Choroid plexus epithelial cell (primary cell): ENCODE measurements at regions not wholly inside any gene's neighbourhood (a gene's known extent, or its start where the extent isn't known, plus 50 kb on each side); places are given as distances from the start of the nearest gene placed in this dataset.
"Not testable (repeated sequence)": the region's sequence is repeated elsewhere in the genome, so short reads cannot be mapped to it uniquely, and the experiment has no call there.

Experiments used
- DNase-seq: peaks from one replicate; pipeline ENCODE4 v3.0.0-alpha.2; 2010; ENCODE audit warnings: low read depth
- H3K4me3 ChIP-seq: 2 replicates; pipeline ENCODE4 v1.5.1; 2011; ENCODE audit warnings: low read depth, mild to moderate bottlenecking, control low read depth, low read length, moderate library complexity
- TF ChIP-seq, protein P1 (sequence below): conservative IDR thresholded peaks from 2 replicates; pipeline ENCODE4 v1.5.1; 2011; ENCODE audit warnings: low read depth, mild to moderate bottlenecking, control low read depth, inconsistent platforms, low read length, moderate library complexity

GRCh38 chrX:87901060-87901459, 383.5 kb downstream of the KLHL4 start:
- TF ChIP-seq, protein P1, sequence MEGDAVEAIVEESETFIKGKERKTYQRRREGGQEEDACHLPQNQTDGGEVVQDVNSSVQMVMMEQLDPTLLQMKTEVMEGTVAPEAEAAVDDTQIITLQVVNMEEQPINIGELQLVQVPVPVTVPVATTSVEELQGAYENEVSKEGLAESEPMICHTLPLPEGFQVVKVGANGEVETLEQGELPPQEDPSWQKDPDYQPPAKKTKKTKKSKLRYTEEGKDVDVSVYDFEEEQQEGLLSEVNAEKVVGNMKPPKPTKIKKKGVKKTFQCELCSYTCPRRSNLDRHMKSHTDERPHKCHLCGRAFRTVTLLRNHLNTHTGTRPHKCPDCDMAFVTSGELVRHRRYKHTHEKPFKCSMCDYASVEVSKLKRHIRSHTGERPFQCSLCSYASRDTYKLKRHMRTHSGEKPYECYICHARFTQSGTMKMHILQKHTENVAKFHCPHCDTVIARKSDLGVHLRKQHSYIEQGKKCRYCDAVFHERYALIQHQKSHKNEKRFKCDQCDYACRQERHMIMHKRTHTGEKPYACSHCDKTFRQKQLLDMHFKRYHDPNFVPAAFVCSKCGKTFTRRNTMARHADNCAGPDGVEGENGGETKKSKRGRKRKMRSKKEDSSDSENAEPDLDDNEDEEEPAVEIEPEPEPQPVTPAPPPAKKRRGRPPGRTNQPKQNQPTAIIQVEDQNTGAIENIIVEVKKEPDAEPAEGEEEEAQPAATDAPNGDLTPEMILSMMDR = no peak
- H3K4me3 ChIP-seq = no peak overlapping the region
- no peak for DNase-seq

GRCh38 chrX:87914726-87915125, 397.1 kb downstream of the KLHL4 start:
- no peak for DNase-seq
- no peak overlapping the region for H3K4me3 ChIP-seq
- TF ChIP-seq, protein P1 = no peak

GRCh38 chrX:87924619-87925018, 407.0 kb downstream of the KLHL4 start:
- TF ChIP-seq, protein P1 = no peak
- no peak for DNase-seq
- H3K4me3 ChIP-seq = no peak overlapping the region

DNA sequence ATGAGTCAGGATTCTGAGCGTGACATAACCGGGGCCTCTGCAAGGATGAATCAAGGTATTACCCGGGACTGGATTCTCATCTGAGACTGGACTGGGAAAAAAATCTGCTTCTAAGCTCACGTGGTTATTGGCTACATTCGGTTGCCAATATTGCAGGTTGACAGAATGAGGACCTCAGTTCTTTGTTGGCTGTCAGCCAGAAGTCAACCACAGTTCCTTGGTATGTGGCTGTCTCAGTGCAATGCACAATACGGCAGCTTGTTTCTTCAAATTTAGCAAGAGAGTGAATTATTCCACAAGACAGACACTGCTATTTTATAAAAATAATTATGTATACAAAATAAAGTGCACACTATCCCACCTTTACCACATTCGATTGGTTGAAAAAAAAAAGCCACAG, 424.2 kb downstream of the KLHL4 start:
- DNase-seq = peak; percentile 1
- TF ChIP-seq, protein P1 = no peak
- H3K4me3 ChIP-seq = no peak overlapping the region

DNA sequence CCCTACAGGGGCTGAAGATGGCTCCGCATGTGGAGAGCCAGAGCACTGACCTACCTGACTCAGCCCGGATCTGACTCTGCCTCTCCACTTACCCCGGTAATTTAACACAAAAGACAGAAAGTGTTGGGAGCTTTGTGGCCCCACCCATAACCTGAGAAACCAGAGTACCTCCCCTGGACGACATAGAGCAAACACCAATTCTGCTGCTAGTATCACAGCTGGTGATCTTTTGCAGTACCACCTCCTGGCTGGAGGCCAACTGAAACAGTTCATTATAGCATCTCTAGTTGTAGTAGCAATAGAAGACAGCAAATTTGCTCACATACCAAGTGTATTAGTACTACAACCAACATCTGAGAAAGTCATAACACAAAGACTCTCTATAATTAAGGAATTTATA, 443.9 kb downstream of the KLHL4 start:
- TF ChIP-seq, protein P1 = no peak
- DNase-seq = no peak
- no peak overlapping the region for H3K4me3 ChIP-seq

DNA sequence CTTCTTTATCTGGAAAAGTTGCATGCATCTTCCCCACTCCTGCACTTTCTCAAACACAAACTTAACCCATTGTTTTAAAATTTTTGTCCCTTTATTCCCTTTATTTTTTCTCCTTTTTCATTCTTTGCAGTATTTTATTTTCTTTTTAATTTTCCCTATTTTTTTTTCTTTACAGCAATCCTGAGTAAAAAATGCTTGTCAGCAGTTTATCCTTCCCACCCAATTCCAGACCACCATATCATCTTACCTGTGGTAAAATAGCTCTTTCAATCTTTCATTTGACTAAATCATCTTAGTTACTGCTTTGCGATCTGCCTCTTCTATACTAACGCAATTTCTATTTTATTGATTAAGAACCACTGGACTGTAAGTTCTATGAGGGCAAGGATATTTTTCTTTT, 450.5 kb downstream of the KLHL4 start:
- TF ChIP-seq, protein P1 = no peak
- no peak overlapping the region for H3K4me3 ChIP-seq
- no peak for DNase-seq

GRCh38 chrX:87972121-87972520, 454.5 kb downstream of the KLHL4 start:
- not testable (repeated sequence) for DNase-seq, H3K4me3 ChIP-seq

GRCh38 chrX:87975365-87975764, 457.8 kb downstream of the KLHL4 start:
- H3K4me3 ChIP-seq = no peak overlapping the region
- TF ChIP-seq, protein P1 = no peak
- DNase-seq = no peak

DNA sequence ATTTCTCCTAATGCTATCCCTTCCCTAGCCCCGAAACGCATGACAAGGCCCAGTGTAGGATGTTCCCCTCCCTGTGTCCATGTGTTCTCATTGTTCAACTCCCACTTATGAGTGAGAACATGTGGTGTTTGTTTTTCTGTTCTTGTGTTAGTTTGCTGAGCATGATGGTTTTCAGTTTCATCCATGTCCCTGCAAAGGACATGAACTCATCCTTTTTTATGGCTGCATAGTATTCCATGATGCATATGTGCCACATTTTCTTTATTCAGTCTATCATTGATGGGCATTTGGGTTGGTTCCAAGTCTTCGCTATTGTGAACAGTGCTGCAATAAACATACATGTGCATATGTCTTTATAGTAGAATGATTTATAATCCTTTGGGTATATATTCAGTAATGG, 490.3 kb downstream of the KLHL4 start:
- not testable (repeated sequence) for DNase-seq, H3K4me3 ChIP-seq
